Smooth muscle cell (in vitro differentiated cells): ENCODE measurements at regions not wholly inside any gene's neighbourhood (a gene's known extent, or its start where the extent isn't known, plus 50 kb on each side); places are given as distances from the start of the nearest gene placed in this dataset.
"Not testable (repeated sequence)": the region's sequence is repeated elsewhere in the genome, so short reads cannot be mapped to it uniquely, and the experiment has no call there.

Experiments used
- DNase-seq: peaks from one replicate; lab custom pipeline; 2025; ENCODE audit not compliant: unreplicated experiment; lab: John Stamatoyannopoulos, UW
- H2AFZ ChIP-seq: fragments of 200-600 bp; sonication (generic); 2 replicates; pipeline ENCODE4 v1.6.0; 2016; ENCODE audit warnings: antibody characterized with exemption, low read depth, mild to moderate bottlenecking
- H3F3A ChIP-seq: fragments of 200-600 bp; sonication (generic); 2 replicates; pipeline ENCODE4 v1.6.0; 2017; ENCODE audit warnings: antibody characterized with exemption, low read depth
- H3K27ac ChIP-seq: fragments of 200-600 bp; sonication (generic); 2 replicates; pipeline ENCODE4 v1.5.1; 2016; ENCODE audit warnings: low read depth, mild to moderate bottlenecking
- H3K27me3 ChIP-seq: fragments of 200-600 bp; sonication (generic); 2 replicates; pipeline ENCODE4 v1.6.1; 2016; ENCODE audit warnings: low read depth, mild to moderate bottlenecking
- H3K36me3 ChIP-seq: fragments of 200-600 bp; sonication (generic); 2 replicates; pipeline ENCODE4 v1.5.1; 2016; ENCODE audit warnings: low read depth
- H3K4me1 ChIP-seq: fragments of 200-600 bp; sonication (generic); 2 replicates; pipeline ENCODE4 v1.5.1; 2016; ENCODE audit warnings: low read depth
- H3K4me2 ChIP-seq: fragments of 200-600 bp; sonication (generic); 2 replicates; pipeline ENCODE4 v1.6.0; 2016; ENCODE audit warnings: mild to moderate bottlenecking
- H3K4me3 ChIP-seq: fragments of 200-600 bp; sonication (generic); 2 replicates; pipeline ENCODE4 v1.5.1; 2016; ENCODE audit warnings: mild to moderate bottlenecking
- H3K79me2 ChIP-seq: fragments of 200-600 bp; sonication (generic); 2 replicates; pipeline ENCODE4 v1.6.0; 2016; ENCODE audit warnings: low read depth, mild to moderate bottlenecking
- H3K9ac ChIP-seq: fragments of 200-600 bp; sonication (generic); 2 replicates; pipeline ENCODE4 v1.6.0; 2016; ENCODE audit warnings: low read depth
- H3K9me3 ChIP-seq: fragments of 200-600 bp; sonication (generic); replicated peaks from 2 replicates; pipeline ENCODE4 v1.5.1; 2016; ENCODE audit warnings: low read depth
- H4K20me1 ChIP-seq: fragments of 200-600 bp; sonication (generic); 2 replicates; pipeline ENCODE4 v1.6.0; 2016; ENCODE audit warnings: low read depth
- WGBS: methylation state at CpG from one replicate; pipeline ENCODE4 v1.1.7; 2016; ENCODE audit warnings: low lambda C conversion rate; 5-methylcytosine and 5-hydroxymethylcytosine counted together
- TF ChIP-seq, protein P1 (sequence below): fragments of 200-600 bp; sonication (generic); IDR thresholded peaks from 2 replicates; pipeline ENCODE4 v1.5.1; 2017; ENCODE audit warnings: borderline replicate concordance, mild to moderate bottlenecking, antibody characterized with exemption; ENCODE audit not compliant: insufficient read depth, poor library complexity, severe bottlenecking

DNA sequence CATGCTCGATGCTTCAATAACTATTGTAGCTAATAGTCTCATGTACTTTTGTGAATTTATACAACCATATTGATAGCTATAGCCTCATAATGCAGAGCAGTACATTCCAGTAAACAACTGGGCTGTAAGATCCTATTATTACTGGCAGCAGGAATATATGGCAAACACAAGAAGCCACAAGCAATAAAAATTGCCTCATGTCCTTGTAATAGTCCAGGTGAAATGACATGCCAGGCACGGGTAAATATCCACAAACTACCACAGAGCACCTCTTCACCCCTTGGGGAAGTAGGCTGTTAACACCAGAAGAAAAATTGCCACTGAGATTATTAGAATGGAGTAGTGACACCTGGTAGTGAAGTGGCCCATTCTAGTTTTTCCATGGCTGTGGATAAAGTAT is 158.3 kb downstream of the MTX2 start:
- H3K4me1 ChIP-seq = peaks cover 12% of the 10 kb centered on the region
- DNase-seq = no peak
- no peaks in the 10 kb centered on the region for H3F3A ChIP-seq
- H3K4me2 ChIP-seq = no peak overlapping the region
- H3K27ac ChIP-seq = no peak overlapping the region
- H4K20me1 ChIP-seq = no peaks in the 10 kb centered on the region
- WGBS = 94% methylated on average over 2 of the region's 2 CpGs
- no peak overlapping the region for H3K9ac ChIP-seq
- no peak overlapping the region for H2AFZ ChIP-seq
- TF ChIP-seq, protein P1, sequence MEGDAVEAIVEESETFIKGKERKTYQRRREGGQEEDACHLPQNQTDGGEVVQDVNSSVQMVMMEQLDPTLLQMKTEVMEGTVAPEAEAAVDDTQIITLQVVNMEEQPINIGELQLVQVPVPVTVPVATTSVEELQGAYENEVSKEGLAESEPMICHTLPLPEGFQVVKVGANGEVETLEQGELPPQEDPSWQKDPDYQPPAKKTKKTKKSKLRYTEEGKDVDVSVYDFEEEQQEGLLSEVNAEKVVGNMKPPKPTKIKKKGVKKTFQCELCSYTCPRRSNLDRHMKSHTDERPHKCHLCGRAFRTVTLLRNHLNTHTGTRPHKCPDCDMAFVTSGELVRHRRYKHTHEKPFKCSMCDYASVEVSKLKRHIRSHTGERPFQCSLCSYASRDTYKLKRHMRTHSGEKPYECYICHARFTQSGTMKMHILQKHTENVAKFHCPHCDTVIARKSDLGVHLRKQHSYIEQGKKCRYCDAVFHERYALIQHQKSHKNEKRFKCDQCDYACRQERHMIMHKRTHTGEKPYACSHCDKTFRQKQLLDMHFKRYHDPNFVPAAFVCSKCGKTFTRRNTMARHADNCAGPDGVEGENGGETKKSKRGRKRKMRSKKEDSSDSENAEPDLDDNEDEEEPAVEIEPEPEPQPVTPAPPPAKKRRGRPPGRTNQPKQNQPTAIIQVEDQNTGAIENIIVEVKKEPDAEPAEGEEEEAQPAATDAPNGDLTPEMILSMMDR = no peak
- H3K4me3 ChIP-seq = no peak overlapping the region
- H3K36me3 ChIP-seq = no peaks in the 10 kb centered on the region
- H3K9me3 ChIP-seq = no peaks in the 10 kb centered on the region
- no peaks in the 10 kb centered on the region for H3K79me2 ChIP-seq
- no peaks in the 10 kb centered on the region for H3K27me3 ChIP-seq

DNA sequence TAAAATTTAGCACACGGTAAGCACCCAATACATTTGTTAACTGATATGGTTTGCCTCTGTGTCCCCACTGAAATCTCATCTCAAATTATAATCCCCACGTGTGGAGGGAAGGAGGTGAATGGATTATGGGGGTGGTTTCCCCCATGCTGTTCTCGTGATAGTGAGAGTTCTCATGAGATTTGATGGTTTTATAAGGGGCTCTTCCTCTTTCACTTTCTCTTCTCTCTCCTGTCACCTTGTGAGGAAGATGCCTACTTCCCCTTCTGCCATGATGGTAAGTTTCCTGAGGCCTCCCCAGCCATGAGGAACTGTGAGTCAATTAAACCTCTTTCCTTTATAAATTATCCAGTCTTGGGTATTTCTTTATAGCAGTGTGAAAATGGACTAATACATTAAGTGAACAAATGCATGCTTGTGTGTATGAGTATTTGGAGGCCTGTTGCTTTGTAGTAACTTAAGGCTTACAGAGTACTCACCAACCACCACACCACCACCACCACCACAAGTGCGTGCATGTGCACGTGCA is 159.8 kb downstream of the MTX2 start:
- not testable (repeated sequence) for H3K9ac ChIP-seq, H4K20me1 ChIP-seq, H3K4me3 ChIP-seq, H3F3A ChIP-seq, H3K9me3 ChIP-seq, H2AFZ ChIP-seq, H3K4me2 ChIP-seq, H3K36me3 ChIP-seq, DNase-seq, H3K79me2 ChIP-seq, H3K27ac ChIP-seq, H3K27me3 ChIP-seq
- WGBS = 82% methylated on average over 5 of the region's 5 CpGs
- peaks cover 12% of the 10 kb centered on the region for H3K4me1 ChIP-seq

DNA sequence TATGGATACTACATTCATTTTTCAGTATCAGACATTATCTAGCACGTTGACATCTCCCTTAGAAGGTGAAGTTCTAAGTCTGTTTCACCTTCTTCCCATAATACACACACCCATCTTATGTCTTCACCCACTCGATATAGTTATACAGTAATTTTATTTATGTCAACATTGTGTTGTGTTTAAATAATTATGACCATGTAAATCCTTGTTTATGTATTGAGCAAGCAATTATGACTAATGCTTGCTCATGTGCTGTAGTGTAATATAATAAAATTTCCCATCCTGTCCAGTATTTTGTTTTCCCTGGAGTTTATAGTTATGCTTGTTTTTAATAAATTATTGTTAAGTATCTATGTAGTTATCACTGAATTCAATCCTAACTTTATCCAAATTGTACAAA is 163.2 kb downstream of the MTX2 start:
- 85% methylated on average over 2 of the region's 2 CpGs for WGBS
- H3K4me3 ChIP-seq = no peak overlapping the region
- no peak overlapping the region for H3K4me2 ChIP-seq
- no peaks in the 10 kb centered on the region for H3F3A ChIP-seq
- H2AFZ ChIP-seq = no peak overlapping the region
- DNase-seq = no peak
- no peaks in the 10 kb centered on the region for H3K79me2 ChIP-seq
- H4K20me1 ChIP-seq = no peaks in the 10 kb centered on the region
- H3K4me1 ChIP-seq = no peaks in the 10 kb centered on the region
- TF ChIP-seq, protein P1 = no peak
- H3K36me3 ChIP-seq = no peaks in the 10 kb centered on the region
- H3K27me3 ChIP-seq = no peaks in the 10 kb centered on the region
- H3K9me3 ChIP-seq = no peaks in the 10 kb centered on the region
- no peak overlapping the region for H3K9ac ChIP-seq
- no peak overlapping the region for H3K27ac ChIP-seq

- no peaks in the 10 kb centered on the region for H4K20me1 ChIP-seq
- H3K4me2 ChIP-seq = no peak overlapping the region
- no peak overlapping the region for H3K9ac ChIP-seq
- no peak for DNase-seq
- TF ChIP-seq, protein P1 = no peak
- no peak overlapping the region for H3K27ac ChIP-seq
- H3K4me1 ChIP-seq = no peaks in the 10 kb centered on the region
- H3K27me3 ChIP-seq = no peaks in the 10 kb centered on the region
- H3K79me2 ChIP-seq = no peaks in the 10 kb centered on the region
- no peak overlapping the region for H3K4me3 ChIP-seq
- no peaks in the 10 kb centered on the region for H3K9me3 ChIP-seq
- H2AFZ ChIP-seq = no peak overlapping the region
- H3K36me3 ChIP-seq = no peaks in the 10 kb centered on the region
- WGBS = 89% methylated on average over 3 of the region's 3 CpGs
- no peaks in the 10 kb centered on the region for H3F3A ChIP-seq
These were observed 166.5 kb downstream of the MTX2 start for GRCh38 chr2:176435729-176436128.
